ENCODE measurements at regions not wholly inside any gene's neighbourhood (a gene's known extent, or its start where the extent isn't known, plus 50 kb on each side); places are given as distances from the start of the nearest gene placed in this dataset.
"Not testable (repeated sequence)": the region's sequence is repeated elsewhere in the genome, so short reads cannot be mapped to it uniquely, and the experiment has no call there.

DNA sequence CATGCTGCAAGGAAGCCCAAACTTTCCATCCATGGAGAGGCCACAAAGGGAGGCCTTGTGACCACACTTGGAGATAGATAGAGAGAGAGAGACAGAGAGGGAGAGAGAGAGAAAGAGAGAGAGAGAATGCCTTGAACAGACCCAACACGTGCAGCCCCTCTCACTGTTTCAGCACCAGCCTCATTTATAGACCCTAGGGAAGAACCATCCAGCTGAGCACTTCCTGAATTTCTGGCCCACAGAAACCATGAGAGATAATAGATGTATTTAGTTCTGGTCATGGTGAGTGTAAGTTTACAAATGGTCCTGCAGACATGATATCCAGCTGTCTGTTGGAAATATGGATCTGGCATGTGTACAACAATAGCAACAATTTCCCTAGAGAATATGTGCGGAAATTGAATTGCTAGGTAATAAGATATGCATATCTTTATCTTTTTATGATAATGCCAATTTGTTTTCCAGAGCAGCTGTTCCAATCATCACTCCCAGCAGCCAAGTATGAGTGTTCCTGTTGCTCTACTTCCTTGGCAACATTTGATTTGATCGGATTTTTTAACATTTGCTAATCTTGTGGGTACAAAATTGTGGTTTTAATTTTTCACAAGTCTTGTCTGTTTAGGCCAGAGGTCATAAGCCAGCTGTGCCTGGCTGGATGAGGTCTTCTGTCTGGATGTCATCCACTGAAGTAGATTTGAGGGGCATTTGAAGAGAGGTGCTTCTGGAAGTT lies 217.3 kb upstream of the IL12B start:
- no peak for DNase-seq

DNA sequence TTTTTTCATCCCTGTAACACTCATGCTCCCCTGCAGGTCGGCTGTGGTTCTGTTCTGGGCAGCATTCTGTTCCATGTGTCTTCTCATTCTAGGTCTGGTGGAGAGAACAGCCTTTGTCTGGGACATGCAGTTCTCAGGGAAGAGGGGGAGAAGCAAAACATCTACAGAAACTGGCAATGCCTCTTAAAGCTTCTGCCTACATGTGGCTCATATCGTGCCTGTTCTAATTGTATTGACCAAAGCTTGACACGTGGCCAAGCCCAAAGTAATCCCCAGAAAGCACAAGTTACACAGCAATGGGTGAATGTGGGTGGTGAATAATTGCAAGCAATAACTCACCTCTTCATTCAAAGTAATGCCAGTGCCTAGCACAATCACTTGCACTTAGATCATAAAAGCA lies 218.2 kb upstream of the IL12B start:
- DNase-seq = no peak

DNA sequence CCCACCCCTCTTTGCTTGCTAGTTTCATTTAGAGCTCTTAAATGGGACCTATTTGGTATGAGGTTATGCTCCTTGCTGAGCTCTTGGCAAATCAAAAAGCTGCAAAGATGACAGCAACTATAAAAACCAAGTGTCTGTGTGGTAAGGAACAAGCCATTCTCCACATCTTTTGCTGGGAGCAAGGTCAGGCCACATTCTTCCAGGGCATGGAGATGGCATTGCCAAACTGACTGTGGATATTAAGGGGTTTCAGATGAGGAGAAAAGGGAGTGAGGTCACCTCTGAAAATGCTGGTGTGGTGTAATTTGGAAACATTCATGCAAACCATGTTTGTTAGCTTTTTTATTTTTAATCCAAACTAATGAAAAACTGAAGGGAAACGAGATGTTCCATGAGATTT lies 218.8 kb upstream of the IL12B start:
- DNase-seq = no peak

DNA sequence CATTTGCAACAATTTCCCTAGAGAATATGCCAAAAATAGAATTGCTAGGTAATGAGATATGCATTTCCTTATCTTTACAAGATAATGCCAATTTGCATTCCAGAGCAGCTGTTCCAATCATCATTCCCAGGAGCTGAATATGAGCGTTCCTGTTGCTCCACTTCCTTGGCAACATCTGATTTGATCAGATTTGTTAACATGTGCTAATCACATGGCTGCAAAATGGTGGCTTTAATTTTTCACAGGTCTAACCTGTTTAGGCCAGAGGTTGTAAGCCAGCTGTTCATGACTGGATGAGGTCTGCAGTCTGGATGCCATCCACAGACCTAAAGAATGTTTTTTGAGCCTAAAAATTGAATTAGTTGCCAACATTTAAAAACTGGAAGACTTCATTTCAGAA lies 220.7 kb upstream of the IL12B start:
- DNase-seq = no peak

DNA sequence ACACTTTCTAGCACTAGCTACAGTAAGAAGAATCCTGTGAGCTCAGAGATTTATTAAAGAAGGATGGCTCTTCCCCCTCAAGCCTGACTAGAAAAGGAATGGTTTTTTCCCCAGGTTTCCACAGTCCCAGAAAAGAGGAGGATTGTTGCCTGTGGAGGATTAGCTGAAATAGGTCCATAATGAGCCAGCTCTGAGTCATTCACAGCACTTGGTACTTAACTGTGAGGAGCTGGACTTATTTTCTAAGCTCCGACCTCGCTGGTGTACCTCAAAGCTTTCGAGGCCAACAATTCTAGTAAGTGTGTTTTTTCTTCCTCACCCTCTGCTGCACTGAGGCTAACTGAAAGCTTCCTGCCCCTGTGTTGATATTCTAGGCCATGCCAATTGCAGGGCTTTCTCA lies 222.5 kb upstream of the IL12B start:
- no peak for DNase-seq

DNA sequence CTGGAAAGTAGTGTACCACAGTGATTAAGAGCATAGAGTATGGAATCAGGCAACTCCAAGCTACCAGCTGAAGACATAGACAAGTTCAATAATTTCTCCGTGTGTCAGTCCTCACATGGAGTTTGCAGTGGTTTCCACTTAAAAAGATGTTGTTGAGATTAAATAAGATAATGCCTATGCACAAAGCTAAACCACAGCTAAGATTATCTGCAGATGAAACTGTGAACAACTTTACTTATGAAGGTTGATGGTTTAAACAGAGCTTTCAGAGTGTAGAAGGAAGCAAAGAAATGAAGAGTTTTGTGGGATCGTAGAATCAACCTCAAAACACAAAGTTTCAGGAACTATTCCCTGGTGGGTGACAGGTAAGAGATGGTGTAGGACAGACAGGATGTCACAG lies 223.5 kb upstream of the IL12B start:
- no peak for DNase-seq

DNA sequence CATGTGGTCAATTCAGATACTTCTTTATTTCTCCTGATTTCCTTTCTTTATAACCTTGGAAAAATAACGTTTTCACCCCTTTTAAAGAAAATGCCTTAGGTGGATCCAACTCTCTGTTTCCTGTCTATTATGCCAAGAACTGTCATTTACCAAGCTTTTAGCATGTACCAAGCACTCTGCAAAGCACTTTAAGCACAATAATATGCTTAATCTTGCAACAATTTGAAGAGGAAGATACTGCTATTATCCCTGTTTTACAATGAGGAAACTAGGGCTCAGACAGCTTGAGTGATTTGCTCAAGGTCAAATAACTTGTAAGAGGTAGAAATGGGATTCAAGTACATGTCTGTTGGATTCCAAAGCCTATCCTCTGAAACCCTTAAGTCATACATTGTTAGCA lies 224.8 kb upstream of the IL12B start:
- DNase-seq = no peak

DNA sequence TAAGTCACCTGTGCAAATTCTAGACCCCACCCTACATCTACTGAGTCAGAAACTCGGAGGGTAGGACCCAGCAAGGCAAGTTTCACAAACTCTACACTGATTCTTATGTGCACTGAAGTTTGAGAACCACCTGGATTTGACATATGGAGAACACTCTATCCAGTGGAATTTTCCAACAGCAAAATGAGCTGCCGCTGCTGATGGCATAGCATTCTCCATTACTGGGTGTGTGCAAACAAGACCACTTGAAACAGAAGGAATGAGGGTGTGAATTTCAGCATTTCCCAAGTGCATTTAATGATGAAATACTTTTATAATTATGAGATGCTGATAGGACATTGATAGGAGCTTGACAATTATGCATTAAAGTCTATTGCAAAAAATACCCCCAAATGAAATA lies 229.1 kb upstream of the IL12B start:
- no peak for DNase-seq

DNA sequence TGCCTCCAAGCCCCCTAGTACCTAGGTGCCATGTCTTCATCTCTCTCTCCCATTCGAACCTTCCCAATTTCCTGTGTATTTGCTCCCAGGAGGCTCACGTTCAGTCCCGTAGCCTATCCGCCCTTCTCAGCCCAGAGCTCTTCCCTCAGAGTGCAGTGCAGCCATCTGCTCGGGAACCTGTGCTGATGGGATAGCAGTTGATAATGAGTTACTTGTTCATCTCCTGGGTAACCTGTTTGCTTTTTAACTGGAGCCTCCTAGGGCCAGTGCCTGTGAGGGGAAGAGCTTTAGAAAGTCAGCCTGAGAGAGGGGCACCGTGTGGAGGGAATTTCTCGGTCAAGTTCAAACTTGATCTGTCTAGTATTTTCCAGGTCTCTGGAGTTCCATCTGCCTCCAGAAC lies 229.8 kb upstream of the IL12B start:
- no peak for DNase-seq

DNA sequence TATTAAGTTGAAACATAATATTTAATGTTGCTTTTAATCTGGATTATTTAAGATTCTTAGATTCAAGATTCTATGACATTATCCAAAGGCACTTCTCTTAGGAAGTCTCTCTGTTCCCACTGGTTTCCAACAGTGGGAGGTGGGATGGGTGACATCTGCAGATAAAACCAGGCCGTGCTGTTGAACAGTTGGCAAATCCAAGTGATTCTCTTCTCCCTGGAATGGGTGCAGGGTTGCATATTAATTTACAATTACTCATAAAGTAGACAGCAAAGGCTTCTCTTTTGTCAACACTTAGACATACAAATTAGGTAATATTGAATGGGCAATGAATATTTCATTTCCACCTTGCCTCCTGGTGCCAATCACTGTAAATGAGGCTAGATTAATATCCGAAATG lies 233.7 kb upstream of the IL12B start:
- no peak for DNase-seq

DNA sequence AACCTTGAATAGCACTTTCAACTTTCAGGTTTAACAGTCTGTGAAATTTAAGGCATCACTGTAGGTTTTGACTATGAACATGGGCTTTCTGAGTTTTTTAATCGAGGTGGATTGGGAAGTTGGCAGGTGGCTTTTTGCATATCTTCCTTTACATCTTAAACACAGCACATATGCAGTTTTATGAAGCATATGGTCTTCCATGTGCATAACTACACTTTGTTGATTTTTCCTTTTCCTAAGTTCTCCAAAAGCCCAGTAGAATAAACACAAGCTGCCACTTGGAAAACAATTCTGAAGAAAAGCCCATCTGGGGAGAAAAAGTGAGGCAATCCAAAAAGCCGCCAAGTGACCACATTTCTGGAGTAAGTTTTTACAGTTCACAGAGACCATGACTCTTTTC lies 236.5 kb upstream of the IL12B start:
- DNase-seq = no peak

DNA sequence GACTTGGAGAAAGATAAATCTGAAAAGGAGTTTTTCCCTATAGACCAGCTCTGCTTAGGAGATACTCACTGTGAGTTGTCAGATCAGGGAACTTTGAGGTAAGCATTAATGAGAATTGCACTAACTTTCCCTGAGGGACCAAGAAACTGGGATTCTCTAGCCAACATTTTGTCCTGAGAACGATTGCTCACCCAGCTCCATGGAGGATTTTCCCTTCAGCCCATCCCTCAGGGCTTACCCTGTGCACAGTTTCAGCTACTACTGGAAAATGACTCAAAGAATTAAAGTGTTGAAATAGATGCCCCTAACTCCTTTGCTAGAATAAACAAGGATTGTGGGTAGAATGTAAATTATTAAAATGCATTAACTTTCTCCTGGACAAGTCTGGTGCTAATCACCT lies 237.2 kb upstream of the IL12B start:
- DNase-seq = no peak

DNA sequence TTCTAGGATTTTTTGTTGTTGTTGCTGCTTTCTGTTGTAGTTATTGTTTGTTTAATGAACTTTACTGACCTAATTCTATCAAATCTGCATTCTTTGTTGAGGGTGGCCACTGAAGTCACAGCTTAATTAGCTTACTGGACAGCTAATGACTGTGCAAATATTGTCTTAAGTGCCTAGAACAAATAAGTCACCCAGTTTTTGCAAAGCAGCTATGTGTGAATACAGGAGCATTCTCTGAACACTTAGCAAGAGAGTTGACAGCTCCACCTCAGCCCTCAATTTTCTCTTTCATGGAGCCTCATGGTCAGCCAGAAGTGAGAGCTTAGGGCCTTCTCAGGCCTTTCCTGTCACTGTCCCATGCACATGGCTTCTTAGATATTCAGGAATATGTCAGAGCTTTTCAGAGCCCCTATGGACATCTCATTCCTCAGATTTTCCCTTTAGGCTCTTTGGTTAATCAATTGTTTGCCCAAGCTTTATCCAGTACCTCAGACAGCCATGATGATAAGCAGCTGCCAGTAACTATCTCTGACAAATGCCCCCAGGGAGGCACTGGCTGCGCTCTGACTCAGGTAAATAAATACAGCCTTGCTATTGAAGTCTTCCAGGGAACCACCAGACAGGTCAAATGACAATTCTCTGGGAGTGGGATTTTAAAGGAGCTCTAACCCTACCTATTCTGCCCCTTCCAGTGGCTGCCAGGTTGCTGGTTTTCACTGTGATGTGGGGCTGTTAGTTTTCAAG lies 241.4 kb upstream of the IL12B start:
- DNase-seq = no peak

DNA sequence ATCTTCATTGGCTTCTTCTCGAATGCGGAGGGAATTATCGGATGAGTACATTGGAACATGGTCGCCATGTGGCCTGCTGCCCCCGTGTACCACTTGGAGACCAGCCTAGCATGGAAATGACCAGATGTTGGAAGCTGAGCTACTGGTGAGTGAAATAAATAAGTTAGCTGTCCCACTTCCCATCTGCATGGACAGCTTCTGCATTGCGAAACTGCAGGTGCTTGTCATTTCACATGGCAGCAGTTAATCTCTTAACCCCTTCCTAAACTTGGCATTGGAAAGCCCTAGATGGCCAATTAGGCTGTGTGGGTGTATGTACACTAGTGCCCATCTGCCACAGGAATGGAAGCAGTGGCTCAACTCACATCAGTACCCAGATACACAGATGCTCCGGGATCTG lies 246.6 kb upstream of the IL12B start:
- DNase-seq = no peak

DNA sequence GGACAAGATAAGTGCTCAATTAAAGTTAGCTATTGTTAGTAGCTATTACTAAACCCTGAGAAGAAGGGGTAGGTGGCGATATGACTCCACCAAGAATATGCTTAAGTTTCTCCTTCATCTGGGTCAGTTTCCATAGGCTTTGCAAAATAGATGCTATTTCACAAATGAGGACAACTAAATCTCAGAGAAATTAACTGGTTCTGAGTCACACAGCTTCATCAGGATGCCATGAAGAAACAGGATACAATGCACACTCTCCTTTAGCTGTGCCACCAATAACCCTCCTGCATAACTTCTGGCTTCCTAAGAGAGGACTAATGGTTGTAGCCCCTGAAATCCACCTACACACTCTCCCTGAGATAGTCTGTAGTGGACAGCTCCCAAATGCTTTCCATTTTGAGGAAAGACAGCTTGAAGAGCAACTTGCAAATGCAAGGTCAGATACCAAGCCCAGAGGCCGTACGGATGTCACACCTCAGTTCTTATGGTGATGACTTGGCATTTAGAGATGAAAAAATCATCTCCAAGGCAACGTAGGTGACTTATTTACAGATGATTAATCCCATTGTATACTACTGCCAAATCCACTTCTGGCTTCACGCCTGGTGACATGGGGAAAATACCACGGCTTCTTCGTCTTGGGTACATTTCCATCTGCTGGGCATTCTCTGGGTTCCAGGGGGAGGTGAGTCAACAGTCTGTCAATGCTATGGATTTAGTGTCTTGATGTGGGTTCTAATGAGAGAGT lies 251.4 kb upstream of the IL12B start:
- peak; percentile 39 for DNase-seq

DNA sequence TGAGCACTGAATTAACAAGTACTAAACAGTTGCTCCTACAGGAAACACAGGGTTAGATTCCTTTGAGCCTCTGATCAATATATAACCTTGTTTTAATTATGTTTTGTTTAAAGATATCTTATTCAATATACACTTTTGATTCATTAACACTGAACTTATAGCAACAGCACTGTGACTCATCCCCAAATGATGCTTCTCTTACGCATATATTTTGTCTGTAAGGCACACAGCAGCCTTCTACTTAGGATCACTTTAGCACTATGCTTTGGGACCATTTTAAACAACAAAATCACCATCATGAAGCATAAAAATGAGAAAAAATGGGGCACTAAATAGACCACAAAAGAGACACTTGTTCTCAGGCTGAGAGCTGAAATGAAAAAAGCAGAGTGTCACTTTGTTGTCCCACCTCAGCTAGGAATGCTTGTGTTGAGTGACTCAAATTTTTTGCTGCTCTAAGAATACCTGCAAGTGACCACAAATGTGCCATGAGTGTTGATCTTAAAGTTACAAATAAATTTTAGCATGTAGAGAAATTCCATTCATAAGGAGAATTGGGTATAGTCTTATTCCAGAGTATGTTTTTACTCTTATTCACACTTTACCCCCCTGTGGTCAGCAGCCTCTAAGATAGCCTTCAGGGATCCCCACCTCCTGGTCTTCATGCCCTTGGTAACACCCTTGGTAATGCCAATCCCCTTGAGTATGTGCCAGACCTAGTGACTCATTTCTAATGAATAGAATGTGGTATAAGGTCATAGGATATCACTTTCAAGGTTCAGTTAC lies 252.7 kb upstream of the IL12B start:
- DNase-seq = no peak

DNA sequence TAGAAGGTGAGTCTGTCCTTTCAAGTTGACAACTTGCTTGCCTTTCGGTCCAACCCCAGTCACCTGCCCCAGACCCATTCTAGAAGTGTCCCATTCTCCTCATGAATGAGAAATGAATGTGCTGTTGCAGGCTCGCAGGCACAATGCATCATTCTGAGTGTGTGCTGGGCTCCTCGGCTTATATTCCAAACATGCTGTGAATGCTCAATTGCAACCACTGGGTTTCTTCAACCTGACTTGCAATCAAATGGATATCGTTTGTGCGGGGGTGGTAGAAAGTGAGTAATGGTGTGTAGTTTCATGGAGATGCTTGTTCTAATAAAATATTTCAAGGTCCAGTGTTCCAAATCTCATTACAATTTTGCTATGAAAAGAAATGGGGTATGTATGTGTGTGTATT lies 256.6 kb upstream of the IL12B start:
- DNase-seq = no peak

DNA sequence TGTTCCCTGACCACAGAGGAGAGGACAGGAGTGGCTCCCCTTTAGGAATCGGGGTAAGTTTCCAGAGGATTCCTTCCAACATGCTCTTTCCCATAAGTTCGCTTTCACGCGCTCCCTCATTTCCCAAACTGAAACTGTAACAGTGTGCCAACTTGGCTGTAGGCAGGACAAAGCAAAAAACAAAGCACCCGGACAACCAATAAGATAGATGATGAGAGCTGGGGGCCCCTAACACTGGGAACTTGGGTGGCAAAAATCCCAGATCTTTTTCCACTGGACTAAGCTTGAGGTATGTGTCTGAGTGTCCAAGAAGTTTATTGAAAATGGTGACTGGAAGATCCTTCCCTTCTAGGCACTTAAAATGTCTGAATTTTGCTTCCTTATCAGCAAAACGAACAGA lies 258.7 kb upstream of the IL12B start:
- no peak for DNase-seq

DNA sequence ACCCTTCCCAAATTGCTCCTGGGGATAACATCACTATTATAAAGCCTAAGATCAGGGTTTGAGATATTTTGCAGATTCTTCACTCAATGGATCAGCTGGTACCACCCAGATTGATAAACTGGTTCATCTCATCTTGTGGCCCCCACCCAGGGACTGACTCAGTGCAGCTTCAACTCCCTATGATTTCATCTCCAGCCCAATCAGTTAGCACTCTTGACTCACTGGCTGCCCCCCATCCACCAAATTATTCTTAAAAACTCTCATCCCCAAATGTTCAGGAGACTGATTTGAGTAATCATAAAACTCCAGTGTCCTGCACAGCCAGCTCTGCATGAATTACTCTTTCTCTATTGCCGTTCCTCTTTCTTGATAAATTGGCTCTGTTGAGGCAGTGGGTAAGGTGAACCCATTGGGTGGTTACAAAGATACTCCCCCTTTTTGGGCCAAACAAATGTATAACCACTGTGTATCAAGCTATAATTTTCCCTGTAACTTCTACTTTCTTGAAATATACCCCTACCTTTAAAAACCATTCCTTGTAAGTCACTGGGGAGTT lies 263.3 kb upstream of the IL12B start:
- DNase-seq = no peak

DNA sequence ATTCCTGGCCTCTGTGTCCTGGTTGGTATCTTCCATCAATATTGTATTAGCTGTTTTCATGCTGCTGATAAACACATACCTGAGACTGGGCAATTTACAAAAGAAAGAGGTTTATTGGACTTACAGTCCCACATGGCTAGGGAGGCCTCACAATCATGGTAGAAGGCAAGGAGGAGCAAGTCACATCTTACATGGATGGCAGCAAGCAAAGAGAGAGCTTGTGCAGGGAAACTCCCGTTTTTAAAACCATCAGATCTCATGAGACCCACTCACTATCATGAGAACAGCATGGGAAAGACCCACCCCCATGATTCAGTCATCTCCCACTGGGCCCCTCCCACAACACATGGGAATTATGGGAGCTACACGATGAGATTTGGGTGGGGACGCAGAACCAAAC lies 265.3 kb upstream of the IL12B start:
- not testable (repeated sequence) for DNase-seq

DNA sequence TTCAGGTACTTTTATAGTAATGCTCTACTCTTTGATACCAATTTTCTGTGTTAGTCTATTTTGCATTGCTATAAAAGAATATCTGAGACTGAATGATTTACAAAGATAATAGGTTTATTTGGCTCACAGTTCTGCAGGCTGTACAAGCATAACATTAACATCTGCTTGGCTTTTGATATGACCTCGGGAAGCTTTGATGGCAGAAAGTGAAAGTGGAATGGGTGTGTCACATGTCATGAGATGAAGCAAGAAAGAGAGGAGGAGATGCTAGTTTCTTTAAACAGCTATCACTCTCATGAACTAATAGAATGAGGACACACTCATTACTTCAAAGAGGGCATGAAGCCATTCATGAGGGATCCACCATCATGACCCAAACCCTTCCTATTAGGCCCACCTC lies 270.9 kb upstream of the IL12B start:
- DNase-seq = no peak

DNA sequence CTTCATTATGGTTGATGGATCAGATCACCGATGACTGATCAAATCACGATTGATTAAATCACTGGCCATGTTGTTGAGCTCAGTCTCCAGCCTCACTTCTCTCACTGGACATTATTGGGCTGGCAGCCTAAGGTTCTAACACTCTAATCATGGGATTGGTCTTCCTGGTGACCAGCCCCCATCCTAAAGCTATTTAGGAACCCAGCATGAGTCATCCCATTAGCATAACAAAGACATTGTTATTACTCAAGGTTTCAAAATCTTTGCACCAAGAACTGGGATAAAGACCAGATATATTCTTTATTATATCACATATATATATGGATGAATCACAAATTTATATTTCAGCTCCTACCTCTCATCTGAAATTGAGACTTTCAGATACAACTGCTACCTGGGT lies 272.1 kb upstream of the IL12B start:
- no peak for DNase-seq

DNA sequence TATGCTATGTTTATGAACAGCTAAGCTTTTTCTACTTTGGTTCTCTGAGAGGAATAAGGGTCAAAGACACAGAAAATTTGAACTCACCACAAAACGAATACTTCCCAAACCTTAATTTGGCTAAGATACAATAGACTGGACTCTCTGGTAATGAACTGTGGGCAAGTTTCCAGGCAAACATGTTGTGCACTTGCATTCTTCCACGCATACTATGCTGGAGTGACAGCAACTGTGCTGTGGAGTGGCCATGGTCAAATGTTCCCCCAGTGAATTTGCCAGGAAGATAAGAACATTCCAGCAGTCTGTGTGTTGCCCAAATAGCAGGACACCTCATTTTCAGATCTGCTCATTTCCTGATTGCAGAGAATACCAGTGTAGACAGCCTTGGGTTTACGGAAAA lies 275.3 kb upstream of the IL12B start:
- no peak for DNase-seq
